Fibroblast of mammary gland (primary cell): ENCODE measurements at regions not wholly inside any gene's neighbourhood (a gene's known extent, or its start where the extent isn't known, plus 50 kb on each side); places are given as distances from the start of the nearest gene placed in this dataset.
A peak's percentile ranks its signal among the peaks of the same experiment; 100 is the strongest.

ENCODE experiments used
- DNase-seq: peaks from one replicate; pipeline ENCODE4 v3.0.0-alpha.2; 2010; ENCODE audit warnings: low read depth
- H3K4me3 ChIP-seq: 2 replicates; pipeline ENCODE4 v1.5.1; 2011; ENCODE audit warnings: low read depth, mild to moderate bottlenecking, low read length, moderate library complexity; ENCODE audit not compliant: control insufficient read depth
- TF ChIP-seq, protein P1 (sequence below): conservative IDR thresholded peaks from 2 replicates; pipeline ENCODE4 v1.5.1; 2011; ENCODE audit warnings: low read depth, low read length, inconsistent platforms; ENCODE audit not compliant: control insufficient read depth, insufficient read depth

DNA sequence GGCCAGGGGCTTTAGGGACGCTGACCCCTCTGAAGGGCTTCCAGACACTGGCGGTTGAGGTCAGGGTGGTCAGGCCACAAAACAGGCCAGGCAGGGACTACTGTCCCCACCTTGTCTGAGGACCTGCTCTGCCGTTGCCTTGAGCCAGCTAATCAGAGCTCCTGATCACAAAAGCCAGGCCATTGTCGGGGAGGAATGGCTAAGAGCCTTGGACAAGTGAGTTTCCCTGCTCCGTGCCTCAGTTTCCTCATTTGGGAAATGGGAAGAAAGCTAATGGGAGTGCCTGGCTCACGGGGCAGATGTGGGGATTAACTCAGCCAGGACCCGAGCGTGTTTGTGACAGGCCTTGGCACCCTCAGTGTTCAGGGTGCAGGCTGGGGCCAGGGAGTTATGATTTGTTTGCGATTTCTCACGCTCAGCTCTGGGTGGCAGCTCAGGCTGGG lies 246.5 kb upstream of the CIBAR2 start:
- H3K4me3 ChIP-seq = no peak overlapping the region
- no peak for DNase-seq
- TF ChIP-seq, protein P1, sequence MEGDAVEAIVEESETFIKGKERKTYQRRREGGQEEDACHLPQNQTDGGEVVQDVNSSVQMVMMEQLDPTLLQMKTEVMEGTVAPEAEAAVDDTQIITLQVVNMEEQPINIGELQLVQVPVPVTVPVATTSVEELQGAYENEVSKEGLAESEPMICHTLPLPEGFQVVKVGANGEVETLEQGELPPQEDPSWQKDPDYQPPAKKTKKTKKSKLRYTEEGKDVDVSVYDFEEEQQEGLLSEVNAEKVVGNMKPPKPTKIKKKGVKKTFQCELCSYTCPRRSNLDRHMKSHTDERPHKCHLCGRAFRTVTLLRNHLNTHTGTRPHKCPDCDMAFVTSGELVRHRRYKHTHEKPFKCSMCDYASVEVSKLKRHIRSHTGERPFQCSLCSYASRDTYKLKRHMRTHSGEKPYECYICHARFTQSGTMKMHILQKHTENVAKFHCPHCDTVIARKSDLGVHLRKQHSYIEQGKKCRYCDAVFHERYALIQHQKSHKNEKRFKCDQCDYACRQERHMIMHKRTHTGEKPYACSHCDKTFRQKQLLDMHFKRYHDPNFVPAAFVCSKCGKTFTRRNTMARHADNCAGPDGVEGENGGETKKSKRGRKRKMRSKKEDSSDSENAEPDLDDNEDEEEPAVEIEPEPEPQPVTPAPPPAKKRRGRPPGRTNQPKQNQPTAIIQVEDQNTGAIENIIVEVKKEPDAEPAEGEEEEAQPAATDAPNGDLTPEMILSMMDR = no peak

DNA sequence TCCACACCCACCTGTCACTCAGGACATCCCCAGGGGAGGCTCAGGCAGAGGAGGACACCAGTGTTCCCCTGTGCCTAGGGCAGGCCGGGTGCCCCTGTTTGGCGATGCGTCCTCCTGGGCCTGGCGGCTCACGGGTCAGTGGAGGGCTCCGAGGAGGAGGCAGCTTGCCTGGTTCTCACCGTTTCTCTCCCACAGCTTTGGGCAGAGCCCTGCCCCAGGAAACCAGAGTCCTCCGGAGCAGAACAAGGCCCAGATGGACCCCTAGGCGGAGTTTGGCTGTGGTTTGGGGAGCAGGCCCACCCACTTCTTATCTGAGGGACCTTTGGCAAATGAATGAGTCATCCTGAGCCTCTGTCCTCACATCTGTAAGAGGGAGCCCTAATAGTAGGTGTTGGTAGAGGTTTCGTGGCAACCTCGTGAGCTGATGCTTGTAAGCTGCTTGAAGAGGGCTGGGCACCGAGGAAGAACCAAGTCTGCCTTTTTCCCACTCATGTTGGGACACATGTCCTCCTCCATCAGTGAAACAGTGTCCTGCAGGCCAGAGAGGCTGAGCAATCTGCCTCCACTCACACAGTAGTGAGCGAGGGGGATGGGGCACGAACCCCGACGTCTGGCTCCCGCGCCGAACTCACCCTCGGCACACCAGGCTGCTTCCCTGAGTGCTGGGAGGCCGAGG lies 247.0 kb upstream of the CIBAR2 start:
- peak; percentile 31 for DNase-seq
- H3K4me3 ChIP-seq = no peak overlapping the region
- TF ChIP-seq, protein P1 = no peak

DNA sequence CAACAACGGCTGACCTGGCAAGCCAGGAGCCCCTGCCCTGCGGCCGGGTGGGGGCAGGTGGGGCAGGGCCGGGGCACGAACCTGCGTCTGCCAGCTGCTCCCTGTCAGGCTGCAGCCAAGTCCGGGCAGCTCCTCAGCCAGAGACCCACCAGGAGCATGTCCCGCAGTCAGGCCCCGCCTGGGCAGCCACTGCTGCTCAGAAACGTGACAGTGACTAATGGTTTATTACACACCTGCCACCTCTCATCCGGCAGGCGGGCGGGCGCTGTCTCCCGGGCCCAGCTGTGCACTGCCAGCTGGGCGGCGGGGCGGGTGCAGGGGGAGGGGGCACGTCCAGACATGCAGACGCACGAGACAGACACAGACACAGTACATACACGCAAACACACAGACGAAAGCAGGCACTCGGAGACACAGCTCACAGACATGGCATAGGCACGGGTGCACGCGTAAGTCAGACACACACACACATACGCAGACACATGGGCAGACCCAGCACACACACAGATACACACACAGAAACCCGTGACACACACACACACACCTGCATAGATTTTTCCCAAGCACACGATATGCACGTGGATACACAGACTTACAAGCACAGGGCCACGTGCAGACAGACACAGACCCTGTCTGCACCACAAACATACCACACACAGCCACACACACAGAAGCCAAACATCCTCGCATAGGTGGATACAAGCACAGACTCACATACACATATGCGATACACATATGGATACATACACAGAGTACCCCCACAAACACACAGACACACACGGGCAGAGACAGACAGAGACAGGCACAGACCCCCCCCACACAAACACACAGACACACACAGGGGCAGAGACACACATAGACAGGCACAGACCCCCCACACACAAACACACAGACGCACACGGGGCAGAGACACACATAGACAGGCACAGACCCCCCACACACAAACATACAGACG lies 248.3 kb upstream of the CIBAR2 start:
- no peak for DNase-seq
- H3K4me3 ChIP-seq = no peak overlapping the region
- TF ChIP-seq, protein P1 = no peak

DNA sequence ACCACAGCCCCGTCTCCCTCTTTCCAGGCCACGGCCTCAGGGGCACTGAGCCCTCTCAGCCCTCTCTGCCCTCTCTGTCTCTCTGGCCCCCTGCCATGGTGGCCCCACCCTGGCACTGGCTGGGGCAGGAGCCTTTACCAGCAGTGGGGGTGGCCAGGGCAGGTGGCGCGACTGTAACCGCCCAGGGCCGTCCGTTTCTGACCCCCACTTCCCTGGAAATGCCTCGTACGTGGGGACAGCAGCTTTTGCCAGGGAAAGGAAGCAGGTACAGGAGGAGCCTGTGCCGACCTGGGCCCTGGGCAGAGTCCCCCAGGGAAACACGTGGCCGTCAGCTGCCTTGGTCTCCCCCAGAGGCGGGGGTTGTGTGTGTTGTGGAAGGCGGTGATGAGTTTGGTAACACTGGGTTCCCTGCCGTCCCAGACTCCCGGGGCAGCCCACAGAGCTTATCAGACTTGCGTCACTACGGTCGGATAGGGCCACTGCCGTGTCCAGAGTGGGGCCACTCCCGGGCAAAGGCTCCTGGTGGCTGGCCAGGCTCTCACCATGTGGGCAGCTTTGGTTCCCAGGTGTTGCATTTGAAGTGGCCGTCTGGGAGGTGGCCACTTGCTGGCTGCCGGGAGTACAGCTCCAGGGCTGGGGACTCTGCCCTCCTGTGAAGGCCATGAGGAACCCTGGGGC lies 249.3 kb upstream of the CIBAR2 start:
- no peak for DNase-seq
- no peak overlapping the region for H3K4me3 ChIP-seq
- TF ChIP-seq, protein P1 = no peak

DNA sequence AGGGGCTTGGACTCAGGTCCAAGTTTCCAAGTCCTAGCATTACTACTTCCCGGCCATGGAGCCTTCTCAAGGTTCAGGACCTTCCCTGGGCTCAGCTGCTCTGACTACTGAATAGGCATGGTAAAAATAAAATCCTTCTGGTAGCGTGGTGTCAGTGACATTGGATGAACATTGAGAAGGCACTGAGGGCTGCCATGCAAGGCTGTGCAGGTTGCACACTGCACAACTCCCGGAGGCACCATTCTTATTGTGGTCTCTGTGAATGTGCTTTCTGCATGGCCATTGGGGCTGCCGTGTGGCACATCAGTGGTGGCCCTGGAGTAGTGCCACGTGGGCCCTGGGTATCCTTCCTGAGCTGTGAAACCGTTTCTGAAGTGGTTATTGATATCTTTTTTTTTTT lies 250.2 kb upstream of the CIBAR2 start:
- TF ChIP-seq, protein P1 = no peak
- H3K4me3 ChIP-seq = no peak overlapping the region
- DNase-seq = no peak

DNA sequence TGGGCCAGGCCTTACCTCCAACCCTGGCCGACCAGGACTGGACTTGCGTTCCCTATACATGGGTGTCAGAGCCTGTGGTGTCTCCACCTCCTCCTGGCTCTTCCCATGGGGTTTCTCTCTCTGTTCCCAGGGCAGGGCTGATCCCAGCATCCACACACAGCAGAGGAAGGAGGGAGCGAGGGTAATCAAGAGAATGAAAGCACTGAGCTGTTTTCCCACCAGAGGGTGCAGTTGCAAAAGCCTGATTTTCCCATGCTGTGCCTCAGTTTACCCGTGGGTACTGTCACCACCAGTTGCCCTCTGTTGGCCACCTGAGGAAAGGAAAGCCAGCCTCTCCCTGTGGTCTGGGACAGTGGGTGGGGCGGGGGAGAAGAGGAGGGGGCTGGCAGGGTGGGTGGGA lies 249.7 kb upstream of the GSE1 start:
- TF ChIP-seq, protein P1 = no peak
- DNase-seq = no peak
- H3K4me3 ChIP-seq = no peak overlapping the region
